Brain microvascular endothelial cell (primary cell): ENCODE measurements at regions not wholly inside any gene's neighbourhood (a gene's known extent, or its start where the extent isn't known, plus 50 kb on each side); places are given as distances from the start of the nearest gene placed in this dataset.

Source experiments
- DNase-seq: peaks from one replicate; pipeline ENCODE4 v3.0.0-alpha.2; 2020
- H3K27ac ChIP-seq: fragments of 250-450 bp; sonication (Bioruptor Pico); 2 replicates; pipeline ENCODE4 v1.5.1; 2020; ENCODE audit warnings: mild to moderate bottlenecking, moderate library complexity
- H3K27me3 ChIP-seq: fragments of 250-450 bp; sonication (Bioruptor Pico); replicated peaks from 2 replicates; pipeline ENCODE4 v1.5.1; 2020; ENCODE audit warnings: mild to moderate bottlenecking
- H3K36me3 ChIP-seq: fragments of 250-450 bp; sonication (Bioruptor Pico); replicated peaks from 2 replicates; pipeline ENCODE4 v1.5.1; 2020; ENCODE audit warnings: mild to moderate bottlenecking
- H3K4me3 ChIP-seq: 2 replicates; pipeline ENCODE4 v1.5.1; 2011; ENCODE audit warnings: low read depth, mild to moderate bottlenecking, control low read depth, low read length, moderate library complexity
- in situ Hi-C: cut with HindIII; loops from 2 replicates; pipeline ENCODE4 v1.10.0; 2017; ENCODE audit warnings: low sequenced_read_pairs, low pct_ligation_motif_present
- TF ChIP-seq, protein P1 (sequence below): IDR thresholded peaks from 2 replicates; pipeline ENCODE4 v1.5.1; 2011; ENCODE audit warnings: low read depth, mild to moderate bottlenecking, moderate library complexity, low read length, control low read depth, inconsistent platforms; ENCODE audit errors: missing control alignments

DNA sequence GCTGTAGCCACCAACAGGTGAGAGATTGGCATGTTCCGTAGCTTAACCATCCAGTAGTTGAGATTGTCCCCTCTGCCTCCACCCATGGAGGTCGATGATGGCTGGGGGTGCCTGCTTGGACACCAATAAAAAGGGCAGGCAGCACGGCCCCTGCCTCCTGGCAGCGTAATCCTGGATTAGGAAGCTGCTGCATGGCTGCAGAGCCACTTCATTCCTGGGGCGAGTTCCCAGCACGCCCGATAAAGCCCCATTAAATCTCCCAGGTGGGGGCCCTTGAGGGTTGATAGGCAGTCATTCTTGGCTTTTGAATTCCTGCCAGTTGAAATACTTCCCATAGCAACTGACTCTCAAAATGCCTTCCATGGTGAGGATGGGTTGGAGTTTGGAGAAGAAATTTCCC lies 67.8 kb downstream of the PLXNA1 start:
- no peak overlapping the region for H3K27ac ChIP-seq
- H3K27me3 ChIP-seq = no peaks in the 10 kb centered on the region
- TF ChIP-seq, protein P1, sequence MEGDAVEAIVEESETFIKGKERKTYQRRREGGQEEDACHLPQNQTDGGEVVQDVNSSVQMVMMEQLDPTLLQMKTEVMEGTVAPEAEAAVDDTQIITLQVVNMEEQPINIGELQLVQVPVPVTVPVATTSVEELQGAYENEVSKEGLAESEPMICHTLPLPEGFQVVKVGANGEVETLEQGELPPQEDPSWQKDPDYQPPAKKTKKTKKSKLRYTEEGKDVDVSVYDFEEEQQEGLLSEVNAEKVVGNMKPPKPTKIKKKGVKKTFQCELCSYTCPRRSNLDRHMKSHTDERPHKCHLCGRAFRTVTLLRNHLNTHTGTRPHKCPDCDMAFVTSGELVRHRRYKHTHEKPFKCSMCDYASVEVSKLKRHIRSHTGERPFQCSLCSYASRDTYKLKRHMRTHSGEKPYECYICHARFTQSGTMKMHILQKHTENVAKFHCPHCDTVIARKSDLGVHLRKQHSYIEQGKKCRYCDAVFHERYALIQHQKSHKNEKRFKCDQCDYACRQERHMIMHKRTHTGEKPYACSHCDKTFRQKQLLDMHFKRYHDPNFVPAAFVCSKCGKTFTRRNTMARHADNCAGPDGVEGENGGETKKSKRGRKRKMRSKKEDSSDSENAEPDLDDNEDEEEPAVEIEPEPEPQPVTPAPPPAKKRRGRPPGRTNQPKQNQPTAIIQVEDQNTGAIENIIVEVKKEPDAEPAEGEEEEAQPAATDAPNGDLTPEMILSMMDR = no peak
- in situ Hi-C loops = no loop called here
- no peaks in the 10 kb centered on the region for H3K36me3 ChIP-seq
- H3K4me3 ChIP-seq = no peak overlapping the region
- DNase-seq = no peak

DNA sequence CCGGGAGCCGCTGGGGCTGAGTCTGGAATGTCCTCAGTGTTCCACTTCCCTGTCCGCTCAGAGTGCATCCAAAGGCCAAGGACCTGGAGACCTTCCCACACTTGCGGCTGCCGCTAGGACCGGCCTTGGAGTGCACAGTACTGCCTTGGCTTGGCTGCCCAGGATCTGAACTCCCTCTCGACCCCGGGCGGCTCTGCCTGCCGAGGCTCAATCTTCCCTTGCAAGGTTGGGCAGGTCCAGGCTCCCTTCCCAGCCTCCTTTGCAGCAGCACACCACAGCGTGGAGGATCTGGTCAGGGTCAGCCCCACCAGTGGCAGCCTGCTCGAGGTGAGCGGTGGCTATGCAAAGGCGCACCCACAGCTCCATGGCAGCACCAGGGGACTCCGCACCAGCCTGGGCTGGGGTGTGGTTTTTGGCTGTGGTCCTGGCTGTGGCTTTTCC lies 69.2 kb downstream of the PLXNA1 start:
- no peak for DNase-seq
- H3K4me3 ChIP-seq = no peak overlapping the region
- H3K27me3 ChIP-seq = no peaks in the 10 kb centered on the region
- no peaks in the 10 kb centered on the region for H3K36me3 ChIP-seq
- TF ChIP-seq, protein P1 = no peak
- no peak overlapping the region for H3K27ac ChIP-seq
- in situ Hi-C loops = no loop called here

DNA sequence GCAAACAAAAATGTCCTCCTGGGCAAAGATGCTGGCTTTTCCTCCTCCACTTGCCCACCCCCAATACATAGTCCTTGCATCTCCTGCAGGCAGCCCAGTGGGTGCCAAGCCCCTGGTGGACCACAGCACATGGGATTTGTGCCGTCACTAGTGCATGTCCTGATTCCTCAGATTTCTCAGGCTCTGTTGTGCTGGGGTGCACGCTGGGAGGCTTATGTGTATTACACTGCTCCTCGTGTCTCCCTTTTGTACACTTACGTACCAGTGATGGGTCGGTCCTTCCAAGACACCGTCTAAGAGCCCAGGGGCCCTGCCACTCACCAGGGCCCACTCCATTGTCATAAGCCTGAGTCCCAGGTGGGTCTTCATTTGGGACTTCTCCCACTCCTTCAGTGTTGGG lies 70.1 kb downstream of the PLXNA1 start:
- Histone ChIP-seq H3K27me3 (no peaks in the 10 kb centered on the region), H3K36me3 (no peaks in the 10 kb centered on the region), H3K27ac (no peak overlapping the region), H3K4me3 (no peak overlapping the region)
- no peak for DNase-seq
- TF ChIP-seq, protein P1 = no peak
- in situ Hi-C loops = no loop called here

DNA sequence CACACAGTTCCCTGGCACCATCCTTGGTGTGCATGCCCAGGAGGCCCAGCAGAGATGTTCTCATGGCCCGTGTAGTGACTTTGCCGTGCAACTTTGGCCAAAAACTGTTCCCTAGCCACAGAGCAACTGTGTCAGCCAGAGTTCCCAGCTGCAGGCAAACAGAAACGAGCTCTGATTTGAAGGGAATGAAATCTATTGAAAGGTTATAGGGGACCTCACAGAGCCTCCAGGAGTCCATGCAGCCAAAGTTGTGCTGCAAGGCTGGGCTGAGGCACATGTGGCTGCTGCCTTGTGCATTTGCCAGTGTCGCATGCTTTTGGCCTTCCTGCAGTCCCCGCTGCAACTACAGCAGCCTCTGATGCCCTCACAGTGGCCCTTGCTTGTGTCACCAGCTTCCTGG lies 70.5 kb downstream of the PLXNA1 start:
- TF ChIP-seq, protein P1 = no peak
- Histone ChIP-seq H3K27me3 (no peaks in the 10 kb centered on the region), H3K4me3 (no peak overlapping the region), H3K27ac (no peak overlapping the region), H3K36me3 (no peaks in the 10 kb centered on the region)
- in situ Hi-C loops = no loop called here
- DNase-seq = no peak

DNA sequence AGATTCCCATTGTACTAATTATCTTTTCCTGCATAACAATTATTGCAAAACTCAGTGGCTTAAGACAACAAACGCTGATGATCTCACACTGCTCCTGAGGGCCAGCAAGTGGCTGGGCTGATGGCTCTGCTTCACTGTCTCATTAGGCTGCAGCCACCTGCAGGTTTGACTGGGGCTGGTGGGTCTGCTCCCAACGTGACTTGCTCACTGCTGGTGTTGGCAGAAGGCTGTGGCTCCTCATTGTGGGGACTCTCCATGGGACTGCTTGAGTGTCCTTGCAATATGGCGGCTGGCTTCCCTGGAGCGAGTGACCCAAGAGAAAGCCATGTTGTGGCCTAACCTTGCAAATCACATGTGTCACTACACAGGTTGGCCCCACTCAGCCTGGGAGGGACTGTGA lies 71.1 kb downstream of the PLXNA1 start:
- in situ Hi-C loops = no loop called here
- no peak for DNase-seq
- TF ChIP-seq, protein P1 = no peak
- no peak overlapping the region for H3K27ac ChIP-seq
- no peaks in the 10 kb centered on the region for H3K36me3 ChIP-seq
- H3K4me3 ChIP-seq = no peak overlapping the region
- H3K27me3 ChIP-seq = no peaks in the 10 kb centered on the region

DNA sequence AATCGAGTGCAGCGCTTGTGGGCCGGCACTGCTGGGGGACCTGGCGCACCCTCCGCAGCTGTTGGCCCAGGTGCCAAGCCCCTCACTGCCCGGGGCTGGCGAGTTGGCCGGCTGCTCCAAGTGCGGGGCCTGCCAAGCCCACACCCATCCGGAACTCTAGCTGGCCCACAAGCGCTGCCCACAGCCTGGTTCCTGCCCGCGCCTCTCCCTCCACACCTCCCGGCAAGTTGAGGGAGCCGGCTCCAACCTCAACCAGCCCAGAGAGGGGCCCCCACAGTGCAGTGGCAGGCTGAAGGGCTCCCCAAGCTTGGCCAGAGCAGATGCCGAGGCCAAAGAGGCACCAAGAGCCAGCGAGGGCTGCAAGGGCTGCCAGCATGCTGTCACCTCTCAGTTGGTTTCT lies 73.4 kb downstream of the PLXNA1 start:
- in situ Hi-C loops = no loop called here
- TF ChIP-seq, protein P1 = no peak
- DNase-seq = no peak
- H3K4me3 ChIP-seq = no peak overlapping the region
- no peaks in the 10 kb centered on the region for H3K27me3 ChIP-seq
- H3K27ac ChIP-seq = no peak overlapping the region
- H3K36me3 ChIP-seq = no peaks in the 10 kb centered on the region
